IPS DF 6.9 (cell line): ENCODE measurements at regions not wholly inside any gene's neighbourhood (a gene's known extent, or its start where the extent isn't known, plus 50 kb on each side); places are given as distances from the start of the nearest gene placed in this dataset.

ENCODE experiments used
- DNase-seq: peaks from one replicate; pipeline ENCODE4 v3.0.0-alpha.2; 2013; ENCODE audit warnings: low read depth, low spot score
- H3K27ac ChIP-seq: one replicate; pipeline ENCODE4 v1.5.1; 2013; ENCODE audit warnings: low read length, control low read depth
- H3K27me3 ChIP-seq: 2 replicates; pipeline ENCODE4 v1.6.1; 2013; ENCODE audit warnings: mild to moderate bottlenecking, low read length; ENCODE audit not compliant: control insufficient read depth, insufficient read depth
- H3K36me3 ChIP-seq: 2 replicates; pipeline ENCODE4 v1.6.1; 2013; ENCODE audit warnings: low read length; ENCODE audit not compliant: control insufficient read depth, insufficient read depth
- H3K4me1 ChIP-seq: 2 replicates; pipeline ENCODE4 v1.6.1; 2013; ENCODE audit warnings: low read length; ENCODE audit not compliant: control insufficient read depth, insufficient read depth
- H3K4me3 ChIP-seq: 2 replicates; pipeline ENCODE4 v1.5.1; 2013; ENCODE audit warnings: mild to moderate bottlenecking, low read length
- H3K9me3 ChIP-seq: 2 replicates; pipeline ENCODE4 v1.6.1; 2013; ENCODE audit warnings: low read length, inconsistent platforms; ENCODE audit not compliant: control insufficient read depth, insufficient read depth
- WGBS: extraction: QIAGEN DNeasy Blood & Tissue Kit; methylation state at CpG from one replicate; pipeline ENCODE4 v1.1.7; 2013; ENCODE audit warnings: mixed read lengths, missing lambda C conversion rate; ENCODE audit not compliant: insufficient read length, insufficient coverage; 5-methylcytosine and 5-hydroxymethylcytosine counted together

- no CpG with 5 or more reads among the region's 2 CpGs for WGBS
Observed at GRCh38 chr3:117632191-117632590, 922.6 kb downstream of the TUSC7 start.

GRCh38 chr3:117633207-117633606 is 923.6 kb downstream of the TUSC7 start:
- no peak for DNase-seq
- Histone ChIP-seq H3K27me3 (no peaks in the 10 kb centered on the region), H3K4me1 (no peaks in the 10 kb centered on the region), H3K27ac (no peak overlapping the region), H3K9me3 (no peaks in the 10 kb centered on the region), H3K4me3 (no peak overlapping the region), H3K36me3 (no peaks in the 10 kb centered on the region)
- no CpG with 5 or more reads among the region's 4 CpGs for WGBS

More at GRCh38 chr3:117632191-117632590, 922.6 kb downstream of the TUSC7 start:
- Histone ChIP-seq H3K9me3 (no peaks in the 10 kb centered on the region), H3K36me3 (no peaks in the 10 kb centered on the region), H3K27me3 (no peaks in the 10 kb centered on the region), H3K4me3 (no peak overlapping the region), H3K4me1 (no peaks in the 10 kb centered on the region), H3K27ac (no peak overlapping the region)
- no peak for DNase-seq

- H3K27me3 ChIP-seq = no peaks in the 10 kb centered on the region
- no peaks in the 10 kb centered on the region for H3K9me3 ChIP-seq
- no peaks in the 10 kb centered on the region for H3K4me1 ChIP-seq
- H3K36me3 ChIP-seq = no peaks in the 10 kb centered on the region
- no peak for DNase-seq
- H3K4me3 ChIP-seq = no peak overlapping the region
- no peak overlapping the region for H3K27ac ChIP-seq
- WGBS = no CpG with 5 or more reads among the region's 5 CpGs
Observed at GRCh38 chr3:117637666-117638065, 928.1 kb downstream of the TUSC7 start.

- Histone ChIP-seq H3K27ac (no peak overlapping the region), H3K36me3 (no peaks in the 10 kb centered on the region), H3K4me3 (no peak overlapping the region), H3K4me1 (no peaks in the 10 kb centered on the region), H3K9me3 (no peaks in the 10 kb centered on the region), H3K27me3 (no peaks in the 10 kb centered on the region)
- no peak for DNase-seq
Observed at GRCh38 chr3:117644203-117644602, 934.6 kb downstream of the TUSC7 start.

DNA sequence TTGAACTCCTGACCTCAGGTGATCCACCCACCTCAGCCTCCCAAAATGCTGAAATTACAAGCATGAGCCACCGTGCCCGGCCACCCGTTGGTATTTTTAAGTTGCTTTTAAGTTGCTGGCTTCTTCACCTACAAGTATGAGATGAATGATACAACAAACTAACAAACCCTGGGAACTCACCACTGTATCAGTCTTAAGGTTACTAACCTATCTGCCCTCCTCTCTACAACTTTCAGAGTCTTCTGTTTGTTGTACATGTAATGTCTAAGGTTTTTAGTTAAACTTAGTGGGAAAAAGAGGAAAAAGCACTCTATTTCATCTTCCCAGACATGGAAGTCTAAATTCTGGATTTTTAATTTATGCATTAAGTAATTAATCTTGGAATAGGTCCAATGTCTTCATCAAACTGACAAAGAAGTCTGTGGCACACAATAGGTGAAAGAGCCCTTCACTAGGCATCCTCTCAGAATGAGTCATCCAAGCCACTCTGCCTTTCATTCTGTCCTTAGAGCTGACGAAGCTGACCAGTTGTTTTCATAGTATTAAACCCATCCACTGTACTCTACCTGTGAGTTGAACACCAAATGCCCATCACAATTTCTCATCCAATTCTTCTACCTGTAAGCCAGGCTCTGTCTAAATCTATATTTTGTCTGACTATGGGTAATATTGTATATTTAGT is 936.1 kb downstream of the TUSC7 start:
- no peak overlapping the region for H3K4me3 ChIP-seq
- no peak for DNase-seq
- no peak overlapping the region for H3K27ac ChIP-seq
- H3K27me3 ChIP-seq = no peaks in the 10 kb centered on the region
- H3K9me3 ChIP-seq = no peaks in the 10 kb centered on the region
- H3K36me3 ChIP-seq = no peaks in the 10 kb centered on the region
- WGBS = no CpG with 5 or more reads among the region's 4 CpGs
- H3K4me1 ChIP-seq = no peaks in the 10 kb centered on the region

- H3K27ac ChIP-seq = no peak overlapping the region
- no peak for DNase-seq
- H3K4me1 ChIP-seq = no peaks in the 10 kb centered on the region
- H3K27me3 ChIP-seq = no peaks in the 10 kb centered on the region
- H3K4me3 ChIP-seq = no peak overlapping the region
- no peaks in the 10 kb centered on the region for H3K36me3 ChIP-seq
- no CpG with 5 or more reads among the region's 2 CpGs for WGBS
- H3K9me3 ChIP-seq = no peaks in the 10 kb centered on the region
Observed at GRCh38 chr3:117647435-117647834, 937.9 kb downstream of the TUSC7 start.

- Histone ChIP-seq H3K36me3 (no peaks in the 10 kb centered on the region), H3K4me3 (no peak overlapping the region), H3K27me3 (no peaks in the 10 kb centered on the region), H3K9me3 (no peaks in the 10 kb centered on the region), H3K27ac (no peak overlapping the region), H3K4me1 (no peaks in the 10 kb centered on the region; the same call in 1 of the 2 replicates)
- WGBS = no CpG with 5 or more reads among the region's 3 CpGs
- DNase-seq = no peak
Observed at GRCh38 chr3:117651246-117651645, 941.7 kb downstream of the TUSC7 start.

DNA sequence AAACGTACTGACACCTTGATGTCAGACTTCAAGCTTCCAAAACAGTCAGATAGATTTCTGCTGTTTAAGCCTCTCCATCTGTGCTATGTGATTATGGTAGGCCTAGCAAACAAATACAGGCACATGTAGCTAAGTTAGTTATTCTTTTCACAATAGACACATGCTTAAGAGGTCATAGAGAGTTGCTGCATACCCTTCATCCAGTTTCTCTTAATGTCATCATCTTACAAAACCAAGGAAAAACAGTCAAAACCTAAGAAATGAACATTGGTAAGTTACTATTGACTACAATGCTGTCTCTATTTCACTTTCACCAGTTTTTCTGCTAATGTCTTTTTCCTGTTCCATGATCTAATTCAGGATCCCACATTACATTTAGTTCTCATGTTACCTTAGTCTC is 946.8 kb downstream of the TUSC7 start:
- no peak overlapping the region for H3K27ac ChIP-seq
- H3K4me1 ChIP-seq = no peaks in the 10 kb centered on the region; the same call in 1 of the 2 replicates
- H3K9me3 ChIP-seq = no peaks in the 10 kb centered on the region
- WGBS = no CpG with 5 or more reads among the region's 1 CpG
- DNase-seq = no peak
- H3K27me3 ChIP-seq = no peaks in the 10 kb centered on the region
- no peak overlapping the region for H3K4me3 ChIP-seq
- no peaks in the 10 kb centered on the region for H3K36me3 ChIP-seq

GRCh38 chr3:117657278-117657677 is 947.7 kb downstream of the TUSC7 start:
- H3K4me3 ChIP-seq = no peak overlapping the region
- no peaks in the 10 kb centered on the region for H3K9me3 ChIP-seq
- H3K4me1 ChIP-seq = no peaks in the 10 kb centered on the region; the same call in 1 of the 2 replicates
- no peak overlapping the region for H3K27ac ChIP-seq
- no CpG with 5 or more reads among the region's 6 CpGs for WGBS
- no peak for DNase-seq
- no peaks in the 10 kb centered on the region for H3K27me3 ChIP-seq
- no peaks in the 10 kb centered on the region for H3K36me3 ChIP-seq

GRCh38 chr3:117660941-117661817 is 951.6 kb downstream of the TUSC7 start:
- WGBS = no CpG with 5 or more reads among the region's 2 CpGs
- H3K36me3 ChIP-seq = no peaks in the 10 kb centered on the region
- no peaks in the 10 kb centered on the region for H3K4me1 ChIP-seq
- DNase-seq = no peak
- H3K27ac ChIP-seq = no peak overlapping the region
- no peaks in the 10 kb centered on the region for H3K27me3 ChIP-seq
- H3K9me3 ChIP-seq = no peaks in the 10 kb centered on the region
- H3K4me3 ChIP-seq = no peak overlapping the region

DNA sequence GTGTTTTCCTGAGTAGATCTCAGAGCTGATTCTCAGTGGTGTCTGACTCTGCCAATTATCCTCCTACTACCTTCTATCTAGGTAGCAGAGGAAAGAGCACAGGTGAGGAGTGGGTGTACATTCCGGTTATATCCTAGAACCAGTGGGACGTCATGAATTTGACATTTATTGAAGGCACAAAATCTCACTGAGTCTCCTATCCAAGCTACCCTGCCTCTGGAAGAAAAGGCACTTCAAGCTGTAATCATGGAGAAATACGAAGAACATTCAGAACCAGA is 952.2 kb downstream of the TUSC7 start:
- H3K9me3 ChIP-seq = no peaks in the 10 kb centered on the region
- H3K4me1 ChIP-seq = no peaks in the 10 kb centered on the region
- no peaks in the 10 kb centered on the region for H3K36me3 ChIP-seq
- WGBS = no CpG with 5 or more reads among the region's 3 CpGs
- no peak for DNase-seq
- no peak overlapping the region for H3K4me3 ChIP-seq
- H3K27me3 ChIP-seq = no peaks in the 10 kb centered on the region
- H3K27ac ChIP-seq = no peak overlapping the region
